HG02642 (cell line): ENCODE measurements at regions not wholly inside any gene's neighbourhood (a gene's known extent, or its start where the extent isn't known, plus 50 kb on each side); places are given as distances from the start of the nearest gene placed in this dataset.
"Not testable (repeated sequence)": the region's sequence is repeated elsewhere in the genome, so short reads cannot be mapped to it uniquely, and the experiment has no call there.

ENCODE experiments used
- ATAC-seq: cut with Tn5 transposase; IDR thresholded peaks from one replicate; pipeline ENCODE4 v1.9.1; 2021; ENCODE audit warnings: mild to moderate bottlenecking; ENCODE audit not compliant: unreplicated experiment, poor library complexity

GRCh38 chr3:145533696-145534095, 627.3 kb downstream of the PLOD2 start:
- no peak for ATAC-seq

- ATAC-seq, result no peak
Observed at GRCh38 chr3:145536461-145536860, 624.5 kb downstream of the PLOD2 start.

DNA sequence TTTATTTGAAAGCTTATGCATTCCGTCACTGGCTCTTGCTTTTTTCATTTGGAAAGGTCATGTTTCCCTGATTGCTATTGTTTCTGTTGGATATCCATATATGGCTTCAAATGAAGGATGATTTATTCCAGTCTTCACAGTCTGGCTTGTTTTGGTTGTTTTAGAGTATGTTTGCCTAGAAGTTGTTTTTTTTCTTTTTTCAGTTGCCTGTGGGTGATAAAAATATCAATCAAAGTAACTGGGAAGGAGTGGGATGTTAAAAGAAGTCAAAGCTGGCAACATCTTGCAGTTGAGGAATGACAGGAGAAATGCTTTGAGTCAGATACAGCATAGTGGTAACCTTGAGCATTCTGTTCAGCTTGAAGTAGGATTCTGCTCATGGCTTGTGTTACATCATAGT, 610.5 kb downstream of the PLOD2 start:
- ATAC-seq, result no peak

DNA sequence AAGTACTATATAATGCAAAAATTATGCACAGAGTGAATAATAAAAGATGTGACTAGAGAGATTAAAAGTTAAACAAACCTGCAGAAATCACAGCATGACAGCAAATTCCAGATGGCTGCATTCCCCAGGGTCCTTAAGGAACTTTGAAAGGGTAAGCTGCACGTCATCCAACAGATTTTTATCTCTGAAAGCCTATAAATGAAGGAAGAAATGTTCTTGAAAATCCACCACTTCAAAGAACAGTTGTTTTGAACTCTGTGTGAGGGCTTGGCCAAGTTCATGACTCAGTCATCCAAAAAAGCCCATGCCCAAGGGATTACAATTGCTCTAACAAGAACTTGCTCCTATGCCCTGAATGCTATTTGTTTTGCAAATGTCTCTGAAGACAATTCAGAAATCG, 603.6 kb downstream of the PLOD2 start:
- ATAC-seq, result no peak

DNA sequence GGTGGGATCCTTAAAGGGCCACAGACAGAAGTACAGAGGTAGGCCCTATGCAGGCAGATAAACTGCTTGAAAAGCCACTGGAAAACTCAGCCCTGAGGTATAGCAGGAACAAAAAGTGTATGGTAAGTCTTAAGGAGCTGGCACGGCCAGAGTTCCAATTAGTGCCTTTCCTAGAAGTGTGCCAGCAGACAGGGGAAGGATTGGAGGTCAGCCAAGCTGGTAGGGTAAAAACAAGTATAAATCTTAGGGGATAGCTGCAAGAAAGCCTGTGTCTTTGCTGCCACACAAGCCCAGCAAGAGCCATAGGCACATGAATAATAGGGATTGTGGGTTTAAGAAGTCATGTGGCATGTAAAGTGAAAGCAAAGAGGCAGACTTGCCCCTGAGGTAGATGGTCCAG, 582.5 kb downstream of the PLOD2 start:
- ATAC-seq, result no peak

GRCh38 chr3:145581694-145582093, 579.3 kb downstream of the PLOD2 start:
- no peak for ATAC-seq

DNA sequence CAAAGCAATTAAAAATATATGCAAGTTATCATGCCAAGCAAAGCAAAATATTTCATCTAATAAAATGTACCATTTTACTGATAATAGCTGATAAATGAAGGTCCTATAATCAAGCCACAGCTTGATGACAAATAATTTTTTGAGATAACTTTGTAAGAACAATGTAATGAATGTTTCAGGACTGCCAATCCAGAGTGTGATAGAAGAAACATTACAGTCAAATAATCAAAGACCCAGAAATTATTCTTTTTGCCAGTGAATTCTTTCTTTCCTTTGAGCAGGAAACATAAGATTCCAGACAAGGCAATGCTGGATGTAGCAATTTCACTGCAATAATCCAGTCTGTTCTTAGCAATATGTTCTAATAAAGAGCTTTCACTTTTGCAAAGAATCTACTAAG, 556.1 kb downstream of the PLOD2 start:
- ATAC-seq, result no peak

DNA sequence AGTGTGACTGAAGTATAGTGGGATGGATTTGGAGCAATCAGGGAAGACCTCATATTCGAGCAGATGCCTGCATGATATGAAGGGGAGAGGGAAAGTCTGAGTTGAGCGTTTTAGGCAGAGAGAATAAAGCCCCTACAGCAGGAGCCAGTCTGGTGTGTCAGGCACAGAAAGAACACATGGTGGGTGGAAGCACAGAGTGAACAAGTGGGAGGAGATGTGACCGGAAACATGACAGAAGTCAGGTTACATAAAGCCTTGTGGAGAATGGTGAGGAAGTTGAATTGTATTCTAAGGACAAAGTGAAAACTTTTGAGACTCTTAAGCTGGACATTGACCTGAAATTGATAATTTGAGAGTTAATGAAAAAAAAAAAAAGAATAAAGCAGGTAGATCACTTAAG, 541.0 kb downstream of the PLOD2 start:
- no peak for ATAC-seq

DNA sequence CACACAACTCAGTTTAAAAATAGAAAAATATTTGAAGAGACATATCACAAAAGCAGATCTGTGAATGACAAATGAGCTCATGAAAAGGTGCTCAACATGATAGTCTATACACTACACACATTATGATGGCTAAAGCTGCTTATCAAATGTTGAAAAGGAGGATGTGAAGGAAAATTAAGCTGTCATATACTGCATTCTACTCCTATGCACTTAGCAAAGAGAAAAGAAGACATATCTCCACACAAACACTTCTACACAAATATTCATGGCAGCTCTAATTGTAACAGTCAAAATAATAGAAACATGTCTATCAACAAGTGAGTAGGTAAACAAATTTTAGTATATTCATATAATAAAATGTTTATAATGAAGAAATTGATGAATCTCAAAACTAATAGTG, 540.5 kb downstream of the PLOD2 start:
- no peak for ATAC-seq

GRCh38 chr3:145623349-145623748, 537.6 kb downstream of the PLOD2 start:
- ATAC-seq, result no peak

- no peak for ATAC-seq
Observed at GRCh38 chr3:145628211-145628610, 532.8 kb downstream of the PLOD2 start.

GRCh38 chr3:145637105-145637504, 523.9 kb downstream of the PLOD2 start:
- no peak for ATAC-seq

- ATAC-seq, result no peak
Observed at GRCh38 chr3:145639003-145639606, 521.9 kb downstream of the PLOD2 start.

DNA sequence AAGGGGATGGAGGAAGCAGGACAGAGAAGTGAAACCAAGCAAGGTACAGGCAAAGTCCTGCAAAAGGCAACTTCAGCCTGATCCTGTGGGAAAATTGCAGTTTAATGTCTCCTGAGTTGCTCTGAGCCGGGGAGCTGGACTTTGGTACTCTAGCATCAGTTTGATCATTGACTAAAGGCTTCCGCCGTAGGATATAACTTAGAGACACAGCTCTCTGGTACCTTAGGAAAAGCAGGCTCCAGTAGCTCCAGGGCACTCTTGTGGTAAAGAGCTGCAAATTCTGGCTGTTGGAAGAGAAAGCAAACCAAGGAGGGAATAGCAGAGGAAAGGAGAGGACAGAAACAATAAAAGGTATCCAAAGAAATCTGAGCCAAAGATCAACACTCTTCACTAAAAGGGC, 521.1 kb downstream of the PLOD2 start:
- no peak for ATAC-seq

DNA sequence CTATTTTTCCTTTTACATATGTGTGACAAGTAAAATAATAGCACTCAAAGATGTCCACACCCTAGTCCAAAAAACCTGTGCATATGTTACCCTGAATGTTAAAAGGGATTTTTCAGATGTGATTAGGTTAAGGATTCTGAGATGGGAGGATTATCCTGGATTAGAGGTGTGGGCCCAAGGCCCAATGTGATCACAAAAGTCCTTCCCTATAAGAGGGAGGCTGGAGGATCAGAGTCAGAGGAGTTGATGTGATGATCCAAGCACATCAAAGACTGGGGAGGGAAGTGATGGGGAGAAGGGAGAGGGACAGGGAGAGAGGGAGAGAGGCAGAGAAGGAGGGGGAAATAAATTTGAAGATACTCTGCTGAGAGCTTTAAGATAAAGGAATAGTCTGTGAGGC, 512.6 kb downstream of the PLOD2 start:
- no peak for ATAC-seq

- ATAC-seq, result no peak
Observed at GRCh38 chr3:145649368-145649887, 511.6 kb downstream of the PLOD2 start.

DNA sequence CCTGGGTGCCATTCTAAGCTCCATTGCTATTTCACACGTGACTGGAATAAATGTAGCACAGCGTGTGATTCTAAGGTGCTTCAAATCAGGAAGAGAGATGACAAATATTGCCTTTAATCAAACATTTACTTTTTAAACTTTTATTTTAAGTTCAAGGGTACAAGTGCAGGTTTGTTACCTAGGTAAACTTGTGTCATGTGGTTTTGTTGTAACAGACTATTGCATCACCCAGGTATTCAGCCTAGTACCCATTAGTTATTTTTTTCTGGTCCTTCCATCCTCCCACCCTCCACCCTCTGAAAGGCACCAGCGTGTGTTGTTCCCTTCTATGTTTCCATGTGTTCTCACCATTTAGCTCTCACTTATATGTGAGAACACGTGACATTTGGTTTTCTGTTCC, 510.8 kb downstream of the PLOD2 start:
- ATAC-seq, result no peak

- ATAC-seq, result no peak
Observed at GRCh38 chr3:145671121-145671520, 489.9 kb downstream of the PLOD2 start.

DNA sequence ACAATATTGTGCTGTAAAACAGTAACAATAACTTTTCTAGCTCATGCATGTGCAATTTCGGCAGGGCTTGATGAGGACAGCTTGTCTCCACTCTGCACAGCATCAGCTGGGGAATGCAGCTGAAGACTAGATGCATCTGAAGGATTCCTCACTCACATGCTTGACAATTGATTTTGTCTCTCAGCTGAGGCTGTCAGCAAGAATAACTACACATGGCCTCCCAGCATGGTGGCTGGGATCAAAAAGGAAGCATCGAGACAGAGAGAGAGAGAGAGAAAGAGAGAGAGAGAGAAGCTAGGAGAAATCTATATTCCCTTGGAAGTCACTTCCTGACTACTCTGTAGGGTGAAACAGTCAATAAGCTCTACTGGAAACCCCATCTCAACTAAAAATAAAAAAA, 487.1 kb downstream of the PLOD2 start:
- no peak for ATAC-seq

GRCh38 chr3:145678401-145678800, 482.6 kb downstream of the PLOD2 start:
- no peak for ATAC-seq

DNA sequence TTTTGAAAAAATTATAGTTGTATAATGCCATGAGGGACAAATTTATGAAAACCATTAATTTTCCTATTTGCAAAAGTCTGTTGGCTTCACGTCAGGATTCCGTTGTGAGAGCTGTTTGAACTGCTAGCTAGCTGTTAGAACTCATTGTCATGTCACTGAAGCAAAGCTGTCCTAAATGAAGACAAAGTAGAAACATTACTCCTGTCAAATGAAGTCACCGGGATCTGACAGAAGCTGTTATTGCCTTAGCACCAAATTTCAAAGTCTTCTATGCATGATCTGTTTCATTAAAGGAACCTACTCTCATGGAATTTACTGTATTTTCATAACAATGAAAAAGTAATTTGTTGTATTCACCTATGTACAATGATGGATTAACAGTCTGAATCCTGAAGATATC, 479.8 kb downstream of the PLOD2 start:
- ATAC-seq, result no peak

DNA sequence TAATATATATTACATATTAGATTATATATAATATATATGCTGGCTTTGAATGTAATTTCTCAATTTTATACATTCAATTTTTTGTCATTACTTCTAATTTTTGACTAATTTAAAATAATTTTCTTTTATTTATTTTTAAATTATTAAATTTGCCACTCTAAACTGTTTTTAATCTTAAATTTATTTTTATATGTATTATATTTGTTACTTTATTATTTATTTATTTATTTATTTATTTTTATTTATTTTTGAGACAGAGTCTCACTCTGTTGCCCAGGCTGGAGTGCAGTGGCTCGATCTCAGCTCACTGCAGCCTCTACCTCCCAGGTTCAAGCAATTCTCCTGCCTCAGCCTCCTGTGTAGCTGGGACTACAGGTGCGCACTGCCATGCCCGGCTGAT, 473.0 kb downstream of the PLOD2 start:
- ATAC-seq, result not testable (repeated sequence)

DNA sequence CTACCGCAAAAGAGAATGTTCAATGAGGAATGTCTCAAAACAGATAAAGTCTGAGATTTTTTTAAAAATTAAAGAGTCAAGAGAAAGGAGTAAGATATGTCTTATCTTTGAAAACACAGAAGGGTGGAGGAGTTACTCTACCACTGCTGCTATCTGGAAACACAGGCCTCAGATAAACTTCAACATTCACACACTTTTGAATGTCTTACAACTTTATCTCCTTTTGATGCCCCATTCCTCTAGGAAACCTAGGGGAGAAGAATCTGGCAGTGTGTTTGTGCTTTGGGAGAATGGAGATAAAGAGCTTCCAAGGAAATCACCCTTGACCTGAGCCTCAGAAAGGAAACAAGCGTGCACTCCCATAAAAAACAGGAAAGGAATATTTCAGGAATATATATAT, 468.2 kb downstream of the PLOD2 start:
- no peak for ATAC-seq
